ENCODE measurements at regions not wholly inside any gene's neighbourhood (a gene's known extent, or its start where the extent isn't known, plus 50 kb on each side); places are given as distances from the start of the nearest gene placed in this dataset.

GRCh38 chr12:115335048-115335447 is 651.1 kb upstream of the TBX3 start:
- H3K4me3 ChIP-seq (ENCODE audit: low read depth, low read length): no peak overlapping the region
- DNase-seq (ENCODE audit: low read depth): no peak
- TF ChIP-seq CTCF (IDR thresholded peaks at IDR 0.05; ENCODE audit: low read depth, low read length) (no peak), MAX (IDR thresholded peaks at IDR 0.05; ENCODE audit: low read depth, low read length) (no peak), MYC (IDR thresholded peaks at IDR 0.05; ENCODE audit: low read depth, low read length) (no peak)

- TF ChIP-seq MAX (IDR thresholded peaks at IDR 0.05; ENCODE audit: low read depth, low read length) (no peak), CTCF (IDR thresholded peaks at IDR 0.05; ENCODE audit: low read depth, low read length) (no peak), POLR2A (IDR thresholded peaks at IDR 0.05; ENCODE audit: extremely low read depth, insufficient read length) (no peak), MYC (IDR thresholded peaks at IDR 0.05; ENCODE audit: low read depth, low read length) (no peak)
- H3K4me3 ChIP-seq (ENCODE audit: low read depth, low read length): no peak overlapping the region
- DNase-seq (ENCODE audit: low read depth): no peak
These were observed 649.0 kb upstream of the TBX3 start for GRCh38 chr12:115332945-115333344.

- H3K4me3 ChIP-seq (ENCODE audit: low read depth, low read length): no peak overlapping the region
- TF ChIP-seq MAX (IDR thresholded peaks at IDR 0.05; ENCODE audit: low read depth, low read length) (no peak), MYC (IDR thresholded peaks at IDR 0.05; ENCODE audit: low read depth, low read length) (no peak), POLR2A (IDR thresholded peaks at IDR 0.05; ENCODE audit: extremely low read depth, insufficient read length) (no peak), CTCF (IDR thresholded peaks at IDR 0.05; ENCODE audit: low read depth, low read length) (no peak)
- no peak for DNase-seq (ENCODE audit: low read depth)
These were observed 641.9 kb upstream of the TBX3 start for GRCh38 chr12:115325858-115326257.

GRCh38 chr12:115324949-115325593 is 641.1 kb upstream of the TBX3 start:
- no peak overlapping the region for H3K4me3 ChIP-seq (ENCODE audit: low read depth, low read length)
- no peak for TF ChIP-seq MAX (IDR thresholded peaks at IDR 0.05; ENCODE audit: low read depth, low read length)
- no peak for TF ChIP-seq MYC (IDR thresholded peaks at IDR 0.05; ENCODE audit: low read depth, low read length)
- no peak for TF ChIP-seq CTCF (IDR thresholded peaks at IDR 0.05; ENCODE audit: low read depth, low read length)
- no peak for TF ChIP-seq POLR2A (IDR thresholded peaks at IDR 0.05; ENCODE audit: extremely low read depth, insufficient read length)
- no peak for DNase-seq (ENCODE audit: low read depth)

- no peak for DNase-seq (ENCODE audit: low read depth)
- TF ChIP-seq CTCF (IDR thresholded peaks at IDR 0.05; ENCODE audit: low read depth, low read length): no peak
- TF ChIP-seq MYC (IDR thresholded peaks at IDR 0.05; ENCODE audit: low read depth, low read length): no peak
- no peak for TF ChIP-seq MAX (IDR thresholded peaks at IDR 0.05; ENCODE audit: low read depth, low read length)
- no peak for TF ChIP-seq POLR2A (IDR thresholded peaks at IDR 0.05; ENCODE audit: extremely low read depth, insufficient read length)
These were observed 639.4 kb upstream of the TBX3 start for GRCh38 chr12:115323223-115323905.

More at GRCh38 chr12:115323223-115323905, 639.4 kb upstream of the TBX3 start:
- H3K4me3 ChIP-seq (ENCODE audit: low read depth, low read length): no peak overlapping the region
